WERI-Rb-1 (cell line): ENCODE measurements at regions not wholly inside any gene's neighbourhood (a gene's known extent, or its start where the extent isn't known, plus 50 kb on each side); places are given as distances from the start of the nearest gene placed in this dataset.

Experiments used
- DNase-seq: peaks from one replicate; pipeline ENCODE4 v3.0.0-alpha.2; 2020
- H3K27ac ChIP-seq: fragments of 250-450 bp; sonication (Bioruptor Pico); 2 replicates; pipeline ENCODE4 v1.5.1; 2020; ENCODE audit warnings: mild to moderate bottlenecking, moderate library complexity
- H3K27me3 ChIP-seq: fragments of 250-450 bp; sonication (Bioruptor Pico); 2 replicates; pipeline ENCODE4 v1.5.1; 2021; ENCODE audit warnings: mild to moderate bottlenecking, low read depth, moderate library complexity; ENCODE audit not compliant: insufficient read depth, severe bottlenecking
- H3K36me3 ChIP-seq: fragments of 250-450 bp; sonication (Bioruptor Pico); 2 replicates; pipeline ENCODE4 v1.5.1; 2020; ENCODE audit warnings: mild to moderate bottlenecking, moderate library complexity
- H3K4me3 ChIP-seq: 2 replicates; pipeline ENCODE4 v1.5.1; 2011; ENCODE audit warnings: low read depth, mild to moderate bottlenecking, control low read depth, low read length
- H3K9me3 ChIP-seq: fragments of 250-450 bp; sonication (Bioruptor Pico); 2 replicates; pipeline ENCODE4 v1.5.1; 2021; ENCODE audit warnings: mild to moderate bottlenecking, moderate library complexity; ENCODE audit not compliant: severe bottlenecking
- TF ChIP-seq, protein P1 (sequence below): IDR thresholded peaks from 2 replicates; pipeline ENCODE4 v1.5.1; 2011; ENCODE audit warnings: low read depth, mild to moderate bottlenecking, control low read depth, inconsistent platforms, low read length

DNA sequence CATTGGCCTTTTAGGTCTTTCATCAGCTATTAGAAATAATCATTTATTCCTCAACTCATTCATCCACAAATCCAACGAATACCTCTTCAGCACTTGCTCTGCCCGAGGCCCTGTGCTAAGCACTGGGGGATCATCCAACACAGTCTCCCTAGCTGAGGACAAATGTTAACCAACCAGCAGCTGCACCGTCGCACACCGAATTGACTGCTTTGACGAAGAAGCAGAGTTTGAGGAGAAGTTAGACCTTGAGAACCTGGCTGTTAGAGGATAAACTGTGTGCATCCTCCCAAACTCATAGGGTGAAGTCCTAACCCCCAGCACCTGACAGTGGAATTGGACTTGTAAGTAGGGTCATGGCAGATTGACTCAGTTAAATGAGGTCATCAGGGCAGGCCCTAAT lies 170.9 kb downstream of the USP12 start:
- Histone ChIP-seq H3K27ac (no peak overlapping the region), H3K4me3 (no peak overlapping the region), H3K27me3 (no peaks in the 10 kb centered on the region), H3K9me3 (peaks cover 4% of the 10 kb centered on the region), H3K36me3 (no peaks in the 10 kb centered on the region)
- no peak for DNase-seq
- TF ChIP-seq, protein P1, sequence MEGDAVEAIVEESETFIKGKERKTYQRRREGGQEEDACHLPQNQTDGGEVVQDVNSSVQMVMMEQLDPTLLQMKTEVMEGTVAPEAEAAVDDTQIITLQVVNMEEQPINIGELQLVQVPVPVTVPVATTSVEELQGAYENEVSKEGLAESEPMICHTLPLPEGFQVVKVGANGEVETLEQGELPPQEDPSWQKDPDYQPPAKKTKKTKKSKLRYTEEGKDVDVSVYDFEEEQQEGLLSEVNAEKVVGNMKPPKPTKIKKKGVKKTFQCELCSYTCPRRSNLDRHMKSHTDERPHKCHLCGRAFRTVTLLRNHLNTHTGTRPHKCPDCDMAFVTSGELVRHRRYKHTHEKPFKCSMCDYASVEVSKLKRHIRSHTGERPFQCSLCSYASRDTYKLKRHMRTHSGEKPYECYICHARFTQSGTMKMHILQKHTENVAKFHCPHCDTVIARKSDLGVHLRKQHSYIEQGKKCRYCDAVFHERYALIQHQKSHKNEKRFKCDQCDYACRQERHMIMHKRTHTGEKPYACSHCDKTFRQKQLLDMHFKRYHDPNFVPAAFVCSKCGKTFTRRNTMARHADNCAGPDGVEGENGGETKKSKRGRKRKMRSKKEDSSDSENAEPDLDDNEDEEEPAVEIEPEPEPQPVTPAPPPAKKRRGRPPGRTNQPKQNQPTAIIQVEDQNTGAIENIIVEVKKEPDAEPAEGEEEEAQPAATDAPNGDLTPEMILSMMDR, result no peak

DNA sequence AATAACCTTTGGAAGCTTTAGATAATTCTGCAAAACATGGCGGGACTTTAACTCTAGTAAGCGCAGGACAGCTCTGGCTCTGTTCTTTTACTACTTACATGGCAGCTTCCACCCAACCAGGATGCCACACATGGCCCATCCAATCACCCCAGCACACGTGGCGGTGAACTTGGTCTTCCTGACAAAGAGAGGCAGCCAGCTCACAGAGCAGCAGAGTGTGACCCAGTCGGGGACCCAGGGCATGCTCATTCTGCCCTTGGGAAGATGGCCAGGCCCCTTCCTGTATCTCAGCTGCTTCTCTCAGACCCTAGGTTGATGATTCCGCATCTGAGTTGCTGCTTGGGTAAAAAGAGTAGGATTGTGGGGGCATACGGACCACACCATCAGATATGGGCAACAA lies 172.1 kb downstream of the USP12 start:
- no peak for DNase-seq
- Histone ChIP-seq H3K27me3 (no peaks in the 10 kb centered on the region), H3K27ac (no peak overlapping the region), H3K9me3 (peaks cover 4% of the 10 kb centered on the region), H3K36me3 (no peaks in the 10 kb centered on the region), H3K4me3 (no peak overlapping the region)
- TF ChIP-seq, protein P1, result no peak

DNA sequence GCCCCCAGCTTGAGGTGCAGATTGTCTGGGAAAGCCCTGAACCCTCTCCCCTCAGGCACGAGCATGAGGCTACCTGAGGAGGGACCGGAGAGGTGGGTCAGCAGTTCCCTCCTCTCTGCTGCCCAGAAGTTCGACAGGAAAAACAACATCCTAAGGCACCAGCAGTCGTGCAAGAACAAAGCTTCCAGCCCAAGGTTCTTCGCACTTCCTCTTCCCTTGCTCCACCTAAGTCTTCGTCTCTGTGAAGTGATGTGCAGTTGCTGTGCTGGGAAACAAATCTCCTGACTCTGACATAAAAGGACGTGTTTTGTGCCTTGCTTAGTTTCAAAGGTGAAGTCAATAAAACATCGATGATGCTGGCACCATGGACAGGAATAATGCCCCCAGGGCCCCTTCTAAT lies 173.3 kb downstream of the USP12 start:
- H3K9me3 ChIP-seq, result peaks cover 8% of the 10 kb centered on the region
- DNase-seq, result no peak
- no peak overlapping the region for H3K27ac ChIP-seq
- TF ChIP-seq, protein P1, result no peak
- H3K27me3 ChIP-seq, result no peaks in the 10 kb centered on the region
- H3K36me3 ChIP-seq, result no peaks in the 10 kb centered on the region
- H3K4me3 ChIP-seq, result no peak overlapping the region

DNA sequence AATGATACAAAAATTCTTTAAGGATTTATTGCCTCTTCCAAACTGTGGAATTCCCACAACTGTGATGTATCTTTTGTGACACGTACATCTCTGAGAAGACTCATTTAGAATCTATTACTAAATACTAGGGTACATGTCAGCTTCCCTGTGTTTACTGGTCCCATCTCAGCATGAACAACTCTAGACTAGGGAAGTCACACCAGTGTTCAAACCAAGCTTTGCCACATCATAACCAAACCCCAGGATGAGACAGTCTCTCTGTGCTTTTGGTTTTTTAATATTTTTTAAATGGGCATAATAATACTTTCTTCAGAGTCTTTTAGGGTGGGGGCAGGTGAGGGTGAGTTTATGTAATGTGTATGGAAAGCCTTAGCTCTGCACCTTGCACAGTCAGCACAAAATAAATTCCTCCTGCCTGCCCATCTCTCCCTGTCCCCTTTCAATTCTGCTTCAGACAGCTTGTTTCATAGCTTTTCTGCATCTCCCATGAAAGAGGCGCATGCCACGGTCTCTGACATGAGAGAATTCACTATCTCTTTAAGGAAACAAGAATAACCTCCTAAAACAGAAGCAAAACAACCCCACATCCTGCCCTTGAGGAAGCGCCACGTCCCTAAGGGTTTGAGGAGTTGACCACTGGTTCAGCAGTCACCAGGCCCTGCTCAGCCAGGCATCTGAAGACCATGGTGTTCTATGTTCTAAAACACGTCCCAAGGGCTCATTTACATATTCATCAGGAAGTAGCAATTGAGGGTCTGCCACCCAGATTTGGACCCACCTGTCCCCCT lies 174.5 kb downstream of the USP12 start:
- TF ChIP-seq, protein P1, result no peak
- Histone ChIP-seq H3K27me3 (no peaks in the 10 kb centered on the region), H3K4me3 (no peak overlapping the region), H3K27ac (no peak overlapping the region), H3K9me3 (peaks cover 8% of the 10 kb centered on the region), H3K36me3 (no peaks in the 10 kb centered on the region)
- no peak for DNase-seq

DNA sequence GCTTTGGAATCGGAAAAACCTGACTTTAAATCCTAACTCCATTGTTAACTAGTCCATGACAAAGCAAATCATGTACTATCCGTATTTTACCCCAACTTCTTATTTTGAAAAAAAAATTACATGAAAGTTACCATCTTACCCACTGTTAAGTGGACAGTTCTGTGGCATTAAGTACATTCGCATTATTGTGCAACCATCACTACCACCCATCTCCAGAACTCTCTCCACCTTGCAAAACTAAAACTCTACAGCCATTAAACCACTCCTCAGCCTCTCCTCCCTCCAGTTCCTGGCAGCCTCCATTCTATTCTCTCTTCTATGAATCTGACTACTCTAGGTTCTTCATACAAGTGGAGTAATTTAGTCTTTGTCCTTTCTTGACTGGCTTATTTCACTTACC lies 176.5 kb downstream of the USP12 start:
- Histone ChIP-seq H3K9me3 (peaks cover 8% of the 10 kb centered on the region), H3K27ac (no peak overlapping the region), H3K4me3 (no peak overlapping the region), H3K36me3 (no peaks in the 10 kb centered on the region), H3K27me3 (no peaks in the 10 kb centered on the region)
- no peak for DNase-seq
- TF ChIP-seq, protein P1, result no peak

DNA sequence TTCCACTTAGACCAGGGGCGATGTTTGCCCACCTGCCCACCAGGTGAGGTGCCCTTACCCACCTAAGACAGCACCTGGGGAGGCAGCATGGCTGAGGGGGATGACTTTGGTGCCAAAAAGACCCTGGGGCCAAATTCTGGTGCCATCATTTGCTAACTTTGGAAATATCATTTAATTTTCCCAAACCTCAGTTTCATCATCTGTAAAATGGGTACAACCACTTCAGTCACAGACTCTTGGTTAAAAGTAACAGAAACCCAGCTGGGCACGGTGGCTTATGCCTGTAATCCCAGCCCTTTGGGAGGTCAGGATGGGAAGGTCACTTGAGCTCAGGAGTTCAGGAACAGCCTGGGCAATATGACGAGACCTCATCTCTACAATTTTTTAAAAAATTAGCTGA lies 177.8 kb downstream of the USP12 start:
- no peak for DNase-seq
- Histone ChIP-seq H3K9me3 (peaks cover 8% of the 10 kb centered on the region), H3K27me3 (no peaks in the 10 kb centered on the region), H3K4me3 (no peak overlapping the region), H3K36me3 (no peaks in the 10 kb centered on the region), H3K27ac (no peak overlapping the region)
- TF ChIP-seq, protein P1, result no peak
